ENCODE measurements at regions not wholly inside any gene's neighbourhood (a gene's known extent, or its start where the extent isn't known, plus 50 kb on each side); places are given as distances from the start of the nearest gene placed in this dataset.

DNA sequence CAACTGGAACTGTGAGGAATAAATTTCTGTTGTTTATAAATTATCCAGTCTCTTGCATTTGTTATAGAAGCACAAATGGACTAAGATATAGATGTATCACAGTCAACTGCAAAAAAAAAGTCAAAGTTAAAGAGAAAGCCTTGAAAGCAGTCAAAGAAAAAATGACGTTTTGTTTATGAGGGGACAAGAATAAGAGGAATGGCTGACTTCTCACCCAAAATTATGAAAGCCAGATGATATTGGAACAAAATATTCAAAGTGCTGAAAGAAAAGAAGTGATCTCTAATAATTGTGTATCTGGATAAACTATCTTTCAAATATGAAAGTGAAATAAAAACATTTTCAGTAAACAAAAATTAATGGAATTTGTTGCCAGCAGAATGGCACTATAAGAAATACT, 171.8 kb upstream of the IGF1R start:
- ATAC-seq = no peak
- Histone ChIP-seq H3K4me3 (replicated peaks in 1 of 2; ENCODE audit: low read depth in 1 of 2, low read length in 2 of 2) (no peak overlapping the region), H3K9me2 (ENCODE audit: insufficient read depth) (no peaks in the 10 kb centered on the region), H2AFZ (ENCODE audit: low read depth, low read length, poor library complexity, severe bottlenecking) (no peak overlapping the region), H3K27me3 (ENCODE audit: insufficient read depth, low read length) (no peaks in the 10 kb centered on the region), H3K4me2 (ENCODE audit: low read length) (no peak overlapping the region), H3K4me1 (ENCODE audit: control insufficient read depth in 1 of 2, insufficient read depth in 2 of 2, low read length in 2 of 2) (no peaks in the 10 kb centered on the region), H3K36me3 (ENCODE audit: control insufficient read depth in 1 of 2, insufficient read depth in 2 of 2, low read length in 2 of 2) (no peaks in the 10 kb centered on the region), H3K9me3 (ENCODE audit: control insufficient read depth in 1 of 2, insufficient read depth in 1 of 2, low read depth in 1 of 2, low read length in 2 of 2) (peaks cover 4 to 14% of the 10 kb centered on the region in 2 experiments; a peak in 1 of 4 replicates), H3K79me2 (ENCODE audit: insufficient read depth, low read length) (no peaks in the 10 kb centered on the region), H4K20me1 (ENCODE audit: insufficient read depth) (no peaks in the 10 kb centered on the region), H3K9ac (ENCODE audit: low read length) (no peak overlapping the region), H3K27ac (ENCODE audit: low read depth, low read length) (no peak overlapping the region)
- RAD21 ChIA-PET (ENCODE audit: low non-redundant PET in 1 of 2, low total read pairs in 2 of 2, uncharacterized antibody in 2 of 2, unreplicated experiment in 2 of 2) = no interaction called here
- no TSS peak for BruUV-seq (replicated peaks)
- intact Hi-C loops (cut with micrococcal nuclease) = no loop called here
- no peak for DNase-seq (ENCODE audit: low read depth, low spot score)
- CTCF ChIA-PET = no interaction called here
- POLR2A ChIA-PET = no interaction called here
- TF ChIP-seq CBX3 (IDR thresholded peaks at IDR 0.05; ENCODE audit: low read depth) = peak; percentile 40; the same call in 1 of the 2 replicates
- no peak for TF ChIP-seq EGR1 (IDR thresholded peaks at IDR 0.05; ENCODE audit: low read depth)

- TF ChIP-seq JUND (IDR thresholded peaks at IDR 0.05) (no peak), SP1 (IDR thresholded peaks at IDR 0.05; ENCODE audit: low read depth) (no peak), RAD21 (IDR thresholded peaks at IDR 0.05; ENCODE audit: low read depth) (no peak), EGR1 (IDR thresholded peaks at IDR 0.05; ENCODE audit: low read depth) (no peak), EZH2 (IDR thresholded peaks at IDR 0.05) (no peak), CBX3 (IDR thresholded peaks at IDR 0.05; ENCODE audit: low read depth) (no peak), POLR2A (IDR thresholded peaks at IDR 0.05; ENCODE audit: borderline replicate concordance, extremely low read depth, insufficient read depth, insufficient read length) (no peak), POLR2AphosphoS5 (IDR thresholded peaks at IDR 0.05; ENCODE audit: low read depth, low read length) (no peak), ELF1 (IDR thresholded peaks at IDR 0.05; ENCODE audit: borderline replicate concordance, low read depth) (no peak), ZNF274 (IDR thresholded peaks at IDR 0.05; ENCODE audit: low read depth, low read length) (no peak), SRF (IDR thresholded peaks at IDR 0.05; ENCODE audit: low read depth) (no peak), ATF3 (IDR thresholded peaks at IDR 0.05) (no peak)
- TF ChIP-seq, protein P1, sequence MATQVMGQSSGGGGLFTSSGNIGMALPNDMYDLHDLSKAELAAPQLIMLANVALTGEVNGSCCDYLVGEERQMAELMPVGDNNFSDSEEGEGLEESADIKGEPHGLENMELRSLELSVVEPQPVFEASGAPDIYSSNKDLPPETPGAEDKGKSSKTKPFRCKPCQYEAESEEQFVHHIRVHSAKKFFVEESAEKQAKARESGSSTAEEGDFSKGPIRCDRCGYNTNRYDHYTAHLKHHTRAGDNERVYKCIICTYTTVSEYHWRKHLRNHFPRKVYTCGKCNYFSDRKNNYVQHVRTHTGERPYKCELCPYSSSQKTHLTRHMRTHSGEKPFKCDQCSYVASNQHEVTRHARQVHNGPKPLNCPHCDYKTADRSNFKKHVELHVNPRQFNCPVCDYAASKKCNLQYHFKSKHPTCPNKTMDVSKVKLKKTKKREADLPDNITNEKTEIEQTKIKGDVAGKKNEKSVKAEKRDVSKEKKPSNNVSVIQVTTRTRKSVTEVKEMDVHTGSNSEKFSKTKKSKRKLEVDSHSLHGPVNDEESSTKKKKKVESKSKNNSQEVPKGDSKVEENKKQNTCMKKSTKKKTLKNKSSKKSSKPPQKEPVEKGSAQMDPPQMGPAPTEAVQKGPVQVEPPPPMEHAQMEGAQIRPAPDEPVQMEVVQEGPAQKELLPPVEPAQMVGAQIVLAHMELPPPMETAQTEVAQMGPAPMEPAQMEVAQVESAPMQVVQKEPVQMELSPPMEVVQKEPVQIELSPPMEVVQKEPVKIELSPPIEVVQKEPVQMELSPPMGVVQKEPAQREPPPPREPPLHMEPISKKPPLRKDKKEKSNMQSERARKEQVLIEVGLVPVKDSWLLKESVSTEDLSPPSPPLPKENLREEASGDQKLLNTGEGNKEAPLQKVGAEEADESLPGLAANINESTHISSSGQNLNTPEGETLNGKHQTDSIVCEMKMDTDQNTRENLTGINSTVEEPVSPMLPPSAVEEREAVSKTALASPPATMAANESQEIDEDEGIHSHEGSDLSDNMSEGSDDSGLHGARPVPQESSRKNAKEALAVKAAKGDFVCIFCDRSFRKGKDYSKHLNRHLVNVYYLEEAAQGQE (IDR thresholded peaks at IDR 0.05; ENCODE audit: low read depth) = no peak
- RAD21 ChIA-PET (ENCODE audit: low non-redundant PET in 1 of 2, low total read pairs in 2 of 2, uncharacterized antibody in 2 of 2, unreplicated experiment in 2 of 2) = no interaction called here
- no peaks in the 10 kb centered on the region for H3K79me2 ChIP-seq (ENCODE audit: insufficient read depth, low read length)
- no TSS peak for BruUV-seq (replicated peaks)
- no peaks in the 10 kb centered on the region for H3K9me2 ChIP-seq (ENCODE audit: insufficient read depth)
- no peak for DNase-seq (ENCODE audit: low read depth, low spot score)
- CTCF ChIA-PET = no interaction called here
- no peak for ATAC-seq
- H3K9me3 ChIP-seq (ENCODE audit: control insufficient read depth in 1 of 2, insufficient read depth in 1 of 2, low read depth in 1 of 2, low read length in 2 of 2) = peaks cover 4 to 8% of the 10 kb centered on the region in 2 experiments; a peak in 1 of 4 replicates
- no peak overlapping the region for H3K4me2 ChIP-seq (ENCODE audit: low read length)
- no peak overlapping the region for H3K4me3 ChIP-seq (replicated peaks in 1 of 2; ENCODE audit: low read depth in 1 of 2, low read length in 2 of 2)
- no peaks in the 10 kb centered on the region for H3K4me1 ChIP-seq (ENCODE audit: control insufficient read depth in 1 of 2, insufficient read depth in 2 of 2, low read length in 2 of 2)
- H3K27me3 ChIP-seq (ENCODE audit: insufficient read depth, low read length) = no peaks in the 10 kb centered on the region
- POLR2A ChIA-PET = no interaction called here
- H2AFZ ChIP-seq (ENCODE audit: low read depth, low read length, poor library complexity, severe bottlenecking) = no peak overlapping the region
- H3K36me3 ChIP-seq (ENCODE audit: control insufficient read depth in 1 of 2, insufficient read depth in 2 of 2, low read length in 2 of 2) = no peaks in the 10 kb centered on the region
- no peak overlapping the region for H3K27ac ChIP-seq (ENCODE audit: low read depth, low read length)
- no peaks in the 10 kb centered on the region for H4K20me1 ChIP-seq (ENCODE audit: insufficient read depth)
- intact Hi-C loops (cut with micrococcal nuclease) = no loop called here
- H3K9ac ChIP-seq (ENCODE audit: low read length) = no peak overlapping the region
Observed at GRCh38 chr15:98480844-98481243, 167.5 kb upstream of the IGF1R start.
